BJ (cell line): ENCODE measurements at regions not wholly inside any gene's neighbourhood (a gene's known extent, or its start where the extent isn't known, plus 50 kb on each side); places are given as distances from the start of the nearest gene placed in this dataset.

Experiments used
- CTCF ChIA-PET: fragments of 350-600 bp; formaldehyde crosslinking; extraction: SDS; loops from one replicate; lab custom pipeline; 2021; ENCODE audit warnings: antibody characterized with exemption, inconsistent platforms; lab: Yijun Ruan, JAX
- POLR2A ChIA-PET: fragments of 300-600 bp; sonication (Branson Sonifier 250); formaldehyde crosslinking; extraction: SDS; loops from one replicate; lab custom pipeline; 2021; ENCODE audit warnings: antibody characterized with exemption; lab: Charles Lee
- DNase-seq: peaks from one replicate; pipeline ENCODE4 v3.0.0-alpha.2; 2011; ENCODE audit warnings: low read depth
- H3K27me3 ChIP-seq: 2 replicates; pipeline ENCODE4 v1.6.0; 2011; ENCODE audit warnings: low read length; ENCODE audit not compliant: control insufficient read depth, insufficient read depth
- H3K36me3 ChIP-seq: 2 replicates; pipeline ENCODE4 v1.5.1; 2011; ENCODE audit warnings: low read length; ENCODE audit not compliant: control insufficient read depth, insufficient read depth
- H3K4me3 ChIP-seq: 2 replicates; pipeline ENCODE4 v1.5.1; 2011; ENCODE audit warnings: low read depth, mild to moderate bottlenecking, control low read depth, low read length
- TF ChIP-seq, protein P1 (sequence below): IDR thresholded peaks from 2 replicates; pipeline ENCODE4 v1.5.1; 2011; ENCODE audit warnings: low read depth, mild to moderate bottlenecking, control low read depth, inconsistent platforms, low read length, moderate library complexity; ENCODE audit not compliant: insufficient read depth

DNA sequence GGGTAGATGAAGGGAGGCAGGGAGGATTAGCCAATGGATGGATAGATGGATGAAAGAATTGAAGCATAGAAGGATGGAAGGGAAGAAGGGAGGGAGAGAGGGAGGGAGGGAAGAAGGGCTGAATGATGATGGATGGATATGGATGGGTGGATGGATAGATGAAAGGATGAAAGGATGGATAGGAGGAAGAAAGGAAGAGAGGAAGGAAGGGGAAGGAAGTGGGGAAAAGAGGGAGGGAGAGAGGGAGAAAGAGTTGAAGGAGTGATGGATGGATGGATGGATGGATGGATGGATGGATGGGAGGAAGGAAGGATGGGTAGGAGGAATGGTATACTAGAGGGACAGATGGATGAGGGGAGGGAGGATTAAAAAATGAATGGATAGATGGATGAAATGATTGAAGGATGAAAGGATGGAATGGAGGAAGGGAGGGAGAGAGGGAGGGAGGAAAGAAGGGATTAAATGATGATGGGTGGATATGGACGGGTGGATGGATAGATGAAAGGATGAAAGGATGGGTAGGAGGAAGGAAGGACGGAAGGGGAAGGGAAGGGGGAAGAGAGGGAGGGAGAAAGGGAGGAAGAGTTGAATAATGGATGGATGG, 145.9 kb downstream of the MN1 start:
- no peak for DNase-seq
- TF ChIP-seq, protein P1, sequence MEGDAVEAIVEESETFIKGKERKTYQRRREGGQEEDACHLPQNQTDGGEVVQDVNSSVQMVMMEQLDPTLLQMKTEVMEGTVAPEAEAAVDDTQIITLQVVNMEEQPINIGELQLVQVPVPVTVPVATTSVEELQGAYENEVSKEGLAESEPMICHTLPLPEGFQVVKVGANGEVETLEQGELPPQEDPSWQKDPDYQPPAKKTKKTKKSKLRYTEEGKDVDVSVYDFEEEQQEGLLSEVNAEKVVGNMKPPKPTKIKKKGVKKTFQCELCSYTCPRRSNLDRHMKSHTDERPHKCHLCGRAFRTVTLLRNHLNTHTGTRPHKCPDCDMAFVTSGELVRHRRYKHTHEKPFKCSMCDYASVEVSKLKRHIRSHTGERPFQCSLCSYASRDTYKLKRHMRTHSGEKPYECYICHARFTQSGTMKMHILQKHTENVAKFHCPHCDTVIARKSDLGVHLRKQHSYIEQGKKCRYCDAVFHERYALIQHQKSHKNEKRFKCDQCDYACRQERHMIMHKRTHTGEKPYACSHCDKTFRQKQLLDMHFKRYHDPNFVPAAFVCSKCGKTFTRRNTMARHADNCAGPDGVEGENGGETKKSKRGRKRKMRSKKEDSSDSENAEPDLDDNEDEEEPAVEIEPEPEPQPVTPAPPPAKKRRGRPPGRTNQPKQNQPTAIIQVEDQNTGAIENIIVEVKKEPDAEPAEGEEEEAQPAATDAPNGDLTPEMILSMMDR, result no peak
- Histone ChIP-seq H3K36me3 (no peaks in the 10 kb centered on the region), H3K4me3 (no peak overlapping the region), H3K27me3 (peaks cover 4% of the 10 kb centered on the region)
- ChIA-PET CTCF (no interaction called here), POLR2A (no interaction called here)

DNA sequence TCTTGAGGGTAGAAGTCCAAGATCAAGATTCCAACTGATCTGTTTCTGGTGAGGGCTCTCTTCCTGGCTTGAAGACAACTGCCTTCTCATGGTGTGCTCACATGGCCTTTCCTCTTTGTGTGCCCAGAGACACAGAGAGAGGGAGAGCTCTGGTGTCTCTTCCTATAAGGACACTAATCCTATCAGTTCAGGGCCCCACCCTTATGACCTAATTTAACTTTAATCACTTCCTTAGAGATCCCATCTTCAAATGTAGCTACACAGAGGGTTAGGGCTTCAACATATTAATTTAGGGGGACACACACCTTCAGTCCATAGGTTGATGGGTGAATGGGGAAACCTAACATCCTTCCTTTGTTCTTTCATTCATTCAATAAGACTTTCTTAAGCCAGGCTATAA, 144.6 kb downstream of the MN1 start:
- CTCF ChIA-PET, result no interaction called here
- Histone ChIP-seq H3K36me3 (no peaks in the 10 kb centered on the region), H3K27me3 (peaks cover 4% of the 10 kb centered on the region; the same call in 1 of the 2 replicates), H3K4me3 (no peak overlapping the region)
- POLR2A ChIA-PET, result no interaction called here
- no peak for DNase-seq
- TF ChIP-seq, protein P1, result no peak

DNA sequence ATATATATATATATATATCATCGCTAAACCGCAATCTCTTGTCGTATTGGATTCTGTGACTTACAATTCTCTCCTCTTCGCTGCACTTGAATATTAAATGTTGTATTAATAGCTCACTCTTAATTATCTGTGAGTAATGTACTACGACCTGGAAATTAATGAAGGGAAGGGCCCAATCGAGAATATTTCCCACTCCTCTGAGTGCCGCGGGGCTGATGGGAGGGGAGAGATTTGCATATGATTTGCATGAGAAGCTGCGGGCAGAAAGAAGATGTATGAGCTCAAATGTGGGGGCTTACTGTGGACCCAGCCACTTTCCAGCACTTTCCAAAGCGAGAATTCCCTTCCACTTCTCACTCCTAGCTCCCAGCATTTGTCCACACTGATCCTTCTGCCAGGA, 141.2 kb downstream of the MN1 start:
- no peak overlapping the region for H3K4me3 ChIP-seq
- H3K36me3 ChIP-seq, result no peaks in the 10 kb centered on the region
- TF ChIP-seq, protein P1, result no peak
- ChIA-PET POLR2A (no interaction called here), CTCF (interaction anchor here (1.2 kb wide), 2 partner anchors 13 to 32 kb away, joined by 3 to 6 read pairs; no protein-coding TSS in a partner anchor)
- H3K27me3 ChIP-seq, result no peaks in the 10 kb centered on the region
- DNase-seq, result no peak

DNA sequence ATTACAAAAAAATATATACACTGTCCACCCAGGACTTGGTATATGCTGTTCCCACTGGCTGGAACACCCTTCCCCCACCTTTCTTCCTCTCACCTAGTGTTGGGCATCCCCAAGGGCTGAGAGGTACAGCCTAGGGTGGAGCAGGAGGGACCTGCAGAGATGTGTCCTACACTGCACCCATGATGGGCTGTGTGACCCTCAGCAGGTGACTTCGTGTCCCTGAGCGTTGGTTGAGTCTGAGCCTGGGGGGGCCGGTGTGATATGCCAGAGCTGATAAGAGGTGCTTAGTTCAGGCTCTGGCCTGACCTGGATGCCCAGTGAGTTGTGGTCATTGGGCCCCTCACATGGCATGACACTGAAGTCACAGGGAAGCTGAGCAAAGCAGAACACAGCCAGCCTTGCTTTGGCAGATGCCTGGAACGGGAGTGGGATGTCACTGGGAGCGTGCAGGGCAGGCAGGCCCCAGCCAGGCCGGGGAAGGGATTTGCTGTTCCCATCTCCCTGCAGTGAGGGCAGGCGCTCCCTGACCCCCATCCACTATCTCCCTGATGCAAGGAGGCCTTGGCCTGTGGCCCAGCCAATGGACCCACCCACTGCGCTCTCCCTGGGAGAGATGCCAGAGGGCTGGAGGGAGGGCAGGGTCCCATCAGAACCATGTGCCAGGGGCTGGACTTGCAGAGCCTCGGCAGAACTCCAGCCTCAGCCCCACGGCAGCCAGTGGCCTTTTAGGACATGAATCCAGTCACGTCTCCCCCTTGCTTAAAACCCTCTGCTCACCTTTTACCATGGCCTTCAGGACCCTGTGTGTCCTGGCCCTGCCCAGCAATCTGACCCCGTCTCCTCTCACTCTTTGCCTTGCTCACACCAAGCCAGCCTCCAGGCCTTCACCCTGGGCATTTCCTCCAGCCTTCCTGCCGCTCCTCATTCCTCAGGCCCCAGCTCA, 138.9 kb downstream of the MN1 start:
- no peaks in the 10 kb centered on the region for H3K27me3 ChIP-seq
- POLR2A ChIA-PET, result no interaction called here
- CTCF ChIA-PET, result no interaction called here
- TF ChIP-seq, protein P1, result no peak
- H3K36me3 ChIP-seq, result no peaks in the 10 kb centered on the region
- no peak overlapping the region for H3K4me3 ChIP-seq
- DNase-seq, result no peak

DNA sequence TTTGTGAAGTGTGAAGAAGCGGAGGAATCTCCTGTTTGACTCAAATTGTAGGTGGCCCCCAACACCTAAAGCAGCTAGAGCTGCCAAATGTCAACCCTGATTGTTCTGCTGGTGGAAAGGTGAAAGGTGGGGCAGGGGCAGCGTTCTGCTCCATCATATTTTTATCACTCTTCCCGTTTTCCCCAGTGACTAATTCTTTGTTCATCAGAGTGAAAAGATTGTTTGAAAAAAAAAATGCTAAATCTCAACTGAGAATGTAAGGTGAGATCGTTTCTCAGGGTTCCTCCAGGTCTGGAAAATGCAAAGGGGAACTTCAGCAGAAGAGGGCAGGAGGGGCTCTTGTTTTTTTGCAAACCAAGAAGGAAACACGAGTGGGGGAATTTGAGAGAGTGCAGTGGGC, 137.7 kb downstream of the MN1 start:
- ChIA-PET POLR2A (no interaction called here), CTCF (no interaction called here)
- no peak for DNase-seq
- H3K27me3 ChIP-seq, result no peaks in the 10 kb centered on the region
- no peak overlapping the region for H3K4me3 ChIP-seq
- TF ChIP-seq, protein P1, result no peak
- no peaks in the 10 kb centered on the region for H3K36me3 ChIP-seq
